Omental fat pad (tissue), 3 donors: ENCODE measurements at regions not wholly inside any gene's neighbourhood (a gene's known extent, or its start where the extent isn't known, plus 50 kb on each side); places are given as distances from the start of the nearest gene placed in this dataset.

Source experiments
- ATAC-seq: fragments of 150-250 bp; one replicate; pipeline ENCODE4 v1.9.1; 2016; ENCODE audit warnings: mild to moderate bottlenecking, moderate library complexity; ENCODE audit not compliant: low FRiP score
- DNase-seq: peaks from one replicate; pipeline ENCODE4 v3.0.0-alpha.2; 2019; ENCODE audit warnings: low spot score
- CTCF ChIP-seq, 3 donors: fragments of 450-650 bp; IDR thresholded peaks; one replicate each; pipeline ENCODE4 v1.5.1; 2016 to 2017; ENCODE audit warnings: antibody characterized with exemption in 3 of 3, mild to moderate bottlenecking in 3 of 3, moderate library complexity in 2 of 3

- no peak for DNase-seq
- no peak for TF ChIP-seq CTCF (IDR thresholded peaks at IDR 0.05)
- no peak for ATAC-seq
These were observed 114.1 kb downstream of the ERMARD start for GRCh38 chr6:169865346-169866139.

- DNase-seq, result no peak
- no peak for ATAC-seq
- TF ChIP-seq CTCF (IDR thresholded peaks at IDR 0.05), result no peak
These were observed 113.0 kb downstream of the ERMARD start for GRCh38 chr6:169864148-169865020.

- DNase-seq (no peak), ATAC-seq (no peak)
- TF ChIP-seq CTCF (IDR thresholded peaks at IDR 0.05), result no peak
These were observed 112.3 kb downstream of the ERMARD start for GRCh38 chr6:169863710-169864109.

GRCh38 chr6:169862892-169863525 lies 111.6 kb downstream of the ERMARD start:
- ATAC-seq, result no peak

GRCh38 chr6:169862043-169862891 lies 110.8 kb downstream of the ERMARD start:
- no peak for TF ChIP-seq CTCF (IDR thresholded peaks at IDR 0.05)
- DNase-seq (no peak), ATAC-seq (no peak)

More at GRCh38 chr6:169862892-169863525, 111.6 kb downstream of the ERMARD start:
- TF ChIP-seq CTCF (IDR thresholded peaks at IDR 0.05), result no peak
- DNase-seq, result no peak

- TF ChIP-seq CTCF (IDR thresholded peaks at IDR 0.05), result no peak
- no peak for DNase-seq
- no peak for ATAC-seq
These were observed 110.1 kb downstream of the ERMARD start for GRCh38 chr6:169861431-169862042.
